ENCODE measurements at regions not wholly inside any gene's neighbourhood (a gene's known extent, or its start where the extent isn't known, plus 50 kb on each side); places are given as distances from the start of the nearest gene placed in this dataset.

GRCh38 chr6:134472661-134473060 is 154.7 kb upstream of the SGK1 start:
- DNase-seq = no peak

- DNase-seq = no peak
Measured at GRCh38 chr6:134472046-134472445, 154.1 kb upstream of the SGK1 start.

- DNase-seq = no peak
Measured at GRCh38 chr6:134470457-134470975, 152.6 kb upstream of the SGK1 start.

- no peak for DNase-seq
Measured at GRCh38 chr6:134469702-134470456, 152.0 kb upstream of the SGK1 start.

- no peak for DNase-seq
Measured at GRCh38 chr6:134468633-134469032, 150.7 kb upstream of the SGK1 start.

- no peak for DNase-seq
Measured at GRCh38 chr6:134467620-134468019, 149.7 kb upstream of the SGK1 start.

GRCh38 chr6:134466771-134467525 is 149.0 kb upstream of the SGK1 start:
- no peak for DNase-seq

GRCh38 chr6:134464690-134465411 is 146.9 kb upstream of the SGK1 start:
- no peak for DNase-seq

GRCh38 chr6:134458857-134459657 is 141.1 kb upstream of the SGK1 start:
- DNase-seq = no peak

- DNase-seq = no peak
Measured at GRCh38 chr6:134457941-134458340, 140.0 kb upstream of the SGK1 start.

GRCh38 chr6:134456226-134456625 is 138.3 kb upstream of the SGK1 start:
- no peak for DNase-seq

GRCh38 chr6:134455319-134455718 is 137.4 kb upstream of the SGK1 start:
- no peak for DNase-seq

GRCh38 chr6:134454794-134455193 is 136.9 kb upstream of the SGK1 start:
- no peak for DNase-seq

GRCh38 chr6:134453792-134454510 is 136.0 kb upstream of the SGK1 start:
- DNase-seq = no peak

GRCh38 chr6:134452906-134453305 is 135.0 kb upstream of the SGK1 start:
- DNase-seq = no peak

- DNase-seq = no peak
Measured at GRCh38 chr6:134451529-134451928, 133.6 kb upstream of the SGK1 start.

- no peak for DNase-seq
Measured at GRCh38 chr6:134449781-134450180, 131.9 kb upstream of the SGK1 start.

- no peak for DNase-seq
Measured at GRCh38 chr6:134449004-134449403, 131.1 kb upstream of the SGK1 start.

GRCh38 chr6:134447883-134448387 is 130.0 kb upstream of the SGK1 start:
- no peak for DNase-seq

GRCh38 chr6:134447423-134447822 is 129.5 kb upstream of the SGK1 start:
- DNase-seq = no peak

- no peak for DNase-seq
Measured at GRCh38 chr6:134446896-134447295, 129.0 kb upstream of the SGK1 start.

Data from NCI-H2029 treated with DMSO at 0.1 percent for 48 hours (cell line).